ENCODE measurements at regions not wholly inside any gene's neighbourhood (a gene's known extent, or its start where the extent isn't known, plus 50 kb on each side); places are given as distances from the start of the nearest gene placed in this dataset.
A peak's percentile ranks its signal among the peaks of the same experiment; 100 is the strongest.

- DNase-seq: no peak
- Mint-ChIP-seq H3K9me3 (ENCODE audit: low read depth) (no peaks in the 10 kb centered on the region), H3K4me3 (no peak overlapping the region), H3K27ac (no peak overlapping the region), H3K36me3 (peaks cover 2% of the 10 kb centered on the region), H3K27me3 (no peaks in the 10 kb centered on the region), H3K4me1 (peaks cover 29% of the 10 kb centered on the region)
- peak; percentile 16 for ATAC-seq
- CTCF ChIA-PET: no interaction called here
Observed at GRCh38 chr11:128231845-128232410, 355.4 kb downstream of the ETS1 start.

GRCh38 chr11:128227466-128227865, 359.9 kb downstream of the ETS1 start:
- no peaks in the 10 kb centered on the region for H3K9me3 Mint-ChIP-seq (ENCODE audit: low read depth)
- H3K4me3 Mint-ChIP-seq: no peak overlapping the region
- H3K27me3 Mint-ChIP-seq: no peaks in the 10 kb centered on the region
- H3K27ac Mint-ChIP-seq: no peak overlapping the region
- H3K4me1 Mint-ChIP-seq: peaks cover 33% of the 10 kb centered on the region
- CTCF ChIA-PET: no interaction called here
- peaks cover 2% of the 10 kb centered on the region for H3K36me3 Mint-ChIP-seq
- DNase-seq (no peak), ATAC-seq (peak; percentile 39)

- Mint-ChIP-seq H3K9me3 (ENCODE audit: low read depth) (no peaks in the 10 kb centered on the region), H3K4me1 (peaks cover 27% of the 10 kb centered on the region), H3K27me3 (no peaks in the 10 kb centered on the region), H3K36me3 (no peaks in the 10 kb centered on the region), H3K27ac (no peak overlapping the region), H3K4me3 (no peak overlapping the region)
- ATAC-seq (no peak), DNase-seq (no peak)
- CTCF ChIA-PET: no interaction called here
Observed at GRCh38 chr11:128226106-128226716, 361.1 kb downstream of the ETS1 start.

GRCh38 chr11:128222245-128222884, 365.0 kb downstream of the ETS1 start:
- H3K4me3 Mint-ChIP-seq: no peak overlapping the region
- peaks cover 14% of the 10 kb centered on the region for H3K4me1 Mint-ChIP-seq
- H3K27ac Mint-ChIP-seq: no peak overlapping the region
- H3K9me3 Mint-ChIP-seq (ENCODE audit: low read depth): no peaks in the 10 kb centered on the region
- CTCF ChIA-PET: no interaction called here
- no peak for ATAC-seq
- peaks cover 2% of the 10 kb centered on the region for H3K36me3 Mint-ChIP-seq
- DNase-seq: no peak
- H3K27me3 Mint-ChIP-seq: no peaks in the 10 kb centered on the region

- H3K36me3 Mint-ChIP-seq: peaks cover 4% of the 10 kb centered on the region
- peaks cover 6% of the 10 kb centered on the region for H3K4me1 Mint-ChIP-seq
- no peak for ATAC-seq
- no peak for DNase-seq
- no peak overlapping the region for H3K4me3 Mint-ChIP-seq
- no peak overlapping the region for H3K27ac Mint-ChIP-seq
- CTCF ChIA-PET: no interaction called here
- no peaks in the 10 kb centered on the region for H3K27me3 Mint-ChIP-seq
- peaks cover 2% of the 10 kb centered on the region for H3K9me3 Mint-ChIP-seq (ENCODE audit: low read depth)
Observed at GRCh38 chr11:128219731-128220120, 367.6 kb downstream of the ETS1 start.

GRCh38 chr11:128216198-128216597, 371.2 kb downstream of the ETS1 start:
- Mint-ChIP-seq H3K36me3 (peaks cover 8% of the 10 kb centered on the region), H3K4me3 (no peak overlapping the region), H3K27me3 (no peaks in the 10 kb centered on the region), H3K27ac (no peak overlapping the region), H3K4me1 (no peaks in the 10 kb centered on the region), H3K9me3 (ENCODE audit: low read depth) (peaks cover 7% of the 10 kb centered on the region)
- no peak for ATAC-seq
- CTCF ChIA-PET: no interaction called here
- DNase-seq: no peak

- Mint-ChIP-seq H3K36me3 (peaks cover 8% of the 10 kb centered on the region), H3K4me3 (no peak overlapping the region), H3K4me1 (no peaks in the 10 kb centered on the region), H3K27ac (no peak overlapping the region), H3K9me3 (ENCODE audit: low read depth) (peaks cover 7% of the 10 kb centered on the region), H3K27me3 (no peaks in the 10 kb centered on the region)
- CTCF ChIA-PET: no interaction called here
- DNase-seq (no peak), ATAC-seq (no peak)
Observed at GRCh38 chr11:128215238-128215882, 372.0 kb downstream of the ETS1 start.

- H3K4me1 Mint-ChIP-seq: no peaks in the 10 kb centered on the region
- DNase-seq (no peak), ATAC-seq (no peak)
- peaks cover 7% of the 10 kb centered on the region for H3K9me3 Mint-ChIP-seq (ENCODE audit: low read depth)
- CTCF ChIA-PET: no interaction called here
- H3K27ac Mint-ChIP-seq: no peak overlapping the region
- no peaks in the 10 kb centered on the region for H3K27me3 Mint-ChIP-seq
- peaks cover 6% of the 10 kb centered on the region for H3K36me3 Mint-ChIP-seq
- H3K4me3 Mint-ChIP-seq: no peak overlapping the region
Observed at GRCh38 chr11:128214263-128214662, 373.1 kb downstream of the ETS1 start.

- CTCF ChIA-PET: no interaction called here
- no peak overlapping the region for H3K4me3 Mint-ChIP-seq
- ATAC-seq (no peak), DNase-seq (no peak)
- peaks cover 6% of the 10 kb centered on the region for H3K36me3 Mint-ChIP-seq
- H3K27ac Mint-ChIP-seq: no peak overlapping the region
- H3K4me1 Mint-ChIP-seq: no peaks in the 10 kb centered on the region
- H3K27me3 Mint-ChIP-seq: no peaks in the 10 kb centered on the region
- peaks cover 7% of the 10 kb centered on the region for H3K9me3 Mint-ChIP-seq (ENCODE audit: low read depth)
Observed at GRCh38 chr11:128213461-128213860, 373.9 kb downstream of the ETS1 start.

- Mint-ChIP-seq H3K4me3 (no peak overlapping the region), H3K9me3 (ENCODE audit: low read depth) (peaks cover 9% of the 10 kb centered on the region), H3K27ac (no peak overlapping the region), H3K36me3 (peaks cover 10% of the 10 kb centered on the region), H3K27me3 (no peaks in the 10 kb centered on the region), H3K4me1 (peaks cover 3% of the 10 kb centered on the region)
- ATAC-seq: no peak
- CTCF ChIA-PET: no interaction called here
- no peak for DNase-seq
Observed at GRCh38 chr11:128212324-128212723, 375.0 kb downstream of the ETS1 start.

GRCh38 chr11:128210148-128210940, 377.0 kb downstream of the ETS1 start:
- Mint-ChIP-seq H3K27ac (no peak overlapping the region), H3K27me3 (no peaks in the 10 kb centered on the region), H3K4me1 (peaks cover 3% of the 10 kb centered on the region), H3K4me3 (no peak overlapping the region), H3K9me3 (ENCODE audit: low read depth) (peaks cover 10% of the 10 kb centered on the region), H3K36me3 (peaks cover 16% of the 10 kb centered on the region)
- DNase-seq (no peak), ATAC-seq (no peak)
- CTCF ChIA-PET: no interaction called here

GRCh38 chr11:128209138-128209435, 378.3 kb downstream of the ETS1 start:
- ATAC-seq: no peak
- no peaks in the 10 kb centered on the region for H3K27me3 Mint-ChIP-seq
- no peak for DNase-seq
- peaks cover 16% of the 10 kb centered on the region for H3K36me3 Mint-ChIP-seq
- H3K27ac Mint-ChIP-seq: no peak overlapping the region
- CTCF ChIA-PET: no interaction called here
- peaks cover 3% of the 10 kb centered on the region for H3K4me1 Mint-ChIP-seq
- peaks cover 7% of the 10 kb centered on the region for H3K9me3 Mint-ChIP-seq (ENCODE audit: low read depth)
- no peak overlapping the region for H3K4me3 Mint-ChIP-seq

- no peak for ATAC-seq
- peaks cover 3% of the 10 kb centered on the region for H3K4me1 Mint-ChIP-seq
- no peaks in the 10 kb centered on the region for H3K27me3 Mint-ChIP-seq
- CTCF ChIA-PET: no interaction called here
- H3K27ac Mint-ChIP-seq: no peak overlapping the region
- H3K9me3 Mint-ChIP-seq (ENCODE audit: low read depth): peaks cover 5% of the 10 kb centered on the region
- no peak overlapping the region for H3K4me3 Mint-ChIP-seq
- H3K36me3 Mint-ChIP-seq: peaks cover 14% of the 10 kb centered on the region
- no peak for DNase-seq
Observed at GRCh38 chr11:128208329-128209137, 378.8 kb downstream of the ETS1 start.
